HepG2 (cell line): ENCODE measurements at regions not wholly inside any gene's neighbourhood (a gene's known extent, or its start where the extent isn't known, plus 50 kb on each side); places are given as distances from the start of the nearest gene placed in this dataset.

Source experiments
- ATAC-seq: fragments of 200-7000 bp; cut with Tn5 transposase; 3 replicates; pipeline ENCODE4 v1.9.1; 2020; ENCODE audit warnings: mild to moderate bottlenecking, moderate library complexity
- BruUV-seq: library from RNA; stranded (reverse); fragments of 400-500 nt; replicated peaks from 2 replicates; lab custom pipeline; 2021; lab: Mats Ljungman, UMichigan
- CTCF ChIA-PET: fragments of 300-600 bp; formaldehyde crosslinking; extraction: SDS; loops from one replicate; lab custom pipeline; 2021; ENCODE audit warnings: low total read pairs, inconsistent platforms, low intra/inter-chr PET ratio; lab: Yijun Ruan, JAX
- POLR2A ChIA-PET: fragments of 350-600 bp; sonication (Branson Sonifier 250); formaldehyde crosslinking; loops from one replicate; lab custom pipeline; 2020; ENCODE audit warnings: antibody characterized with exemption, inconsistent platforms; lab: Yijun Ruan, JAX
- DNase-seq: peaks from one replicate; pipeline ENCODE4 v3.0.0-alpha.2; 2015; ENCODE audit warnings: low spot score
- FAIRE-seq: peaks from 3 replicates; lab custom pipeline; 2011; peaks lifted over from hg19 to GRCh38; lab: Jason Lieb, UNC
- H2AFZ ChIP-seq: one replicate; pipeline ENCODE4 v1.6.1; 2011; ENCODE audit warnings: low read length, inconsistent platforms
- H3K27ac ChIP-seq: fragments of 300-600 bp; 3 replicates; pipeline ENCODE4 v1.8.0; 2011; ENCODE audit warnings: mixed run types, mild to moderate bottlenecking, mixed read lengths, low read length, inconsistent platforms; ENCODE audit not compliant: insufficient read depth; ENCODE audit errors: extremely low read length
- H3K27me3 ChIP-seq, 2 experiments: fragments of 200-600 bp in 1 of 2; 2 replicates in 1 of 2; 3 replicates in 1 of 2; pipeline versions ENCODE4 v1.6.0 to v1.8.0; 2011; ENCODE audit warnings: low read length in 2 of 2, mild to moderate bottlenecking in 2 of 2, moderate library complexity in 2 of 2, inconsistent platforms in 1 of 2; ENCODE audit not compliant: insufficient read depth in 2 of 2, control insufficient read depth in 1 of 2
- H3K36me3 ChIP-seq, 2 experiments: fragments of 200-600 bp in 1 of 2; replicated peaks in 1 of 2; 2 replicates in 1 of 2; 3 replicates in 1 of 2; pipeline versions ENCODE4 v1.5.1 to v1.8.0; 2011; ENCODE audit warnings: low read length in 2 of 2, inconsistent platforms in 1 of 2; ENCODE audit not compliant: insufficient read depth in 2 of 2, control insufficient read depth in 1 of 2
- H3K4me1 ChIP-seq: 2 replicates; pipeline ENCODE4 v1.5.1; 2012; ENCODE audit warnings: low read length, inconsistent platforms; ENCODE audit not compliant: insufficient read depth
- H3K4me2 ChIP-seq: 2 replicates; pipeline ENCODE4 v1.6.0; 2011; ENCODE audit warnings: low read depth, low read length, inconsistent platforms
- H3K4me3 ChIP-seq, 3 experiments: fragments of 200-600 bp in 1 of 3; sonication (generic), shearing (Covaris generic) in 1 of 3; replicated peaks in 1 of 3; 2 replicates each; pipeline ENCODE4 v1.5.1; 2011 to 2016; ENCODE audit warnings: low read length in 3 of 3, inconsistent platforms in 2 of 3, low read depth in 2 of 3, mild to moderate bottlenecking in 2 of 3, control low read depth in 1 of 3, mixed read lengths in 1 of 3; ENCODE audit not compliant: insufficient read depth in 1 of 3
- H3K79me2 ChIP-seq: one replicate; pipeline ENCODE4 v1.6.1; 2011; ENCODE audit warnings: low read length, inconsistent platforms; ENCODE audit not compliant: insufficient read depth
- H3K9ac ChIP-seq: 2 replicates; pipeline ENCODE4 v1.6.0; 2011; ENCODE audit warnings: mild to moderate bottlenecking, low read depth, low read length, inconsistent platforms; ENCODE audit not compliant: insufficient read depth
- H3K9me3 ChIP-seq: 2 replicates; pipeline ENCODE4 v1.5.1; 2012; ENCODE audit warnings: mild to moderate bottlenecking, low read length
- H4K20me1 ChIP-seq: 2 replicates; pipeline ENCODE4 v1.6.0; 2011; ENCODE audit warnings: inconsistent platforms, mild to moderate bottlenecking, low read length, moderate library complexity; ENCODE audit not compliant: insufficient read depth
- NAIF1 ChIP-seq: sonication (generic); formaldehyde crosslinking; IDR thresholded peaks from 2 replicates; pipeline ENCODE4 v1.5.0; 2020; ENCODE audit warnings: mild to moderate bottlenecking, missing genetic modification reagents, borderline replicate concordance
- SNRNP70 ChIP-seq: fragments of 200-400 bp; formaldehyde crosslinking; IDR thresholded peaks from 2 replicates; pipeline ENCODE4 v1.6.1; 2017; ENCODE audit warnings: mild to moderate bottlenecking, low read depth, low read length, moderate library complexity
- SP1 ChIP-seq, 2 experiments: fragments of 450-650 bp in 1 of 2; sonication (generic) in 1 of 2; formaldehyde crosslinking in 1 of 2; IDR thresholded peaks; 2 replicates each; pipeline versions ENCODE4 v1.4.0 to v1.6.1; 2016 to 2020; ENCODE audit warnings: missing genetic modification reagents in 1 of 2
- ZBTB40 ChIP-seq, 2 experiments: fragments of 450-650 bp in 1 of 2; sonication (generic) in 1 of 2; formaldehyde crosslinking in 1 of 2; IDR thresholded peaks; 2 replicates each; pipeline versions ENCODE4 v1.6.1 to v1.8.0; 2016 to 2022; ENCODE audit warnings: antibody characterized with exemption in 1 of 2, mild to moderate bottlenecking in 1 of 2, missing genetic modification reagents in 1 of 2
- ZFP36L2 ChIP-seq: sonication (generic); formaldehyde crosslinking; IDR thresholded peaks from 2 replicates; pipeline ENCODE4 v1.4.0; 2020; ENCODE audit warnings: missing genetic modification reagents
- ZKSCAN8 ChIP-seq: IDR thresholded peaks from 2 replicates; pipeline ENCODE4 v1.6.1; 2016; ENCODE audit warnings: borderline replicate concordance, missing genetic modification reagents, missing compliant biosample characterization
- ZNF280D ChIP-seq: sonication (generic); formaldehyde crosslinking; IDR thresholded peaks from 2 replicates; pipeline ENCODE4 v1.5.1; 2020; ENCODE audit warnings: mild to moderate bottlenecking, missing genetic modification reagents
- ZNF281 ChIP-seq: sonication (generic); formaldehyde crosslinking; IDR thresholded peaks from 2 replicates; pipeline ENCODE4 v1.4.0; 2020; ENCODE audit warnings: missing genetic modification reagents, borderline replicate concordance
- ZNF564 ChIP-seq: sonication (generic); formaldehyde crosslinking; IDR thresholded peaks from 2 replicates; pipeline ENCODE4 v1.8.1; 2023; ENCODE audit warnings: mild to moderate bottlenecking, missing genetic modification reagents
- WGBS: methylation state at CpG from one replicate; pipeline ENCODE4 v1.1.6; 2017; ENCODE audit warnings: low lambda C conversion rate; 5-methylcytosine and 5-hydroxymethylcytosine counted together
- in situ Hi-C: cut with HindIII; loops from 2 replicates; pipeline ENCODE4 v1.10.0; 2017; ENCODE audit warnings: low pct_unique_long_range_greater_than_20kb; ENCODE audit not compliant: extremely low pct_ligation_motif_present
- intact Hi-C: fragments of 100-400 bp; cut with micrococcal nuclease; formaldehyde crosslinking; loops from one replicate; pipeline ENCODE4 v1.10.0; 2022; ENCODE audit not compliant: unreplicated experiment

GRCh38 chr21:25273959-25274358 lies 333.3 kb downstream of the MRPL39 start:
- intact Hi-C loops (no loop called here), in situ Hi-C loops (no loop called here)
- Histone ChIP-seq H3K36me3 (no peaks in the 10 kb centered on the region), H3K27ac (no peak overlapping the region), H3K9ac (no peak overlapping the region), H3K4me3 (no peak overlapping the region), H3K9me3 (peaks cover 89% of the 10 kb centered on the region), H3K27me3 (no peaks in the 10 kb centered on the region), H2AFZ (no peak overlapping the region), H4K20me1 (no peaks in the 10 kb centered on the region), H3K79me2 (no peaks in the 10 kb centered on the region), H3K4me2 (no peak overlapping the region), H3K4me1 (no peaks in the 10 kb centered on the region)
- no TSS peak for BruUV-seq
- ATAC-seq (no peak), FAIRE-seq (no peak), DNase-seq (no peak)
- 0% methylated on average over 1 of the region's 1 CpG for WGBS
- ChIA-PET POLR2A (no interaction called here), CTCF (no interaction called here)
- TF ChIP-seq ZNF281 (no peak), ZNF564 (CRISPR knock-in tag) (no peak), ZNF280D (CRISPR knock-in tag) (no peak), ZBTB40 (IDR thresholded peaks at IDR 0.05) (no peak), ZBTB40 (CRISPR knock-in tag; IDR thresholded peaks at IDR 0.05) (no peak), ZKSCAN8 (CRISPR knock-in tag) (no peak), NAIF1 (CRISPR knock-in tag) (no peak), SP1 (IDR thresholded peaks at IDR 0.05) (no peak), SP1 (CRISPR knock-in tag; IDR thresholded peaks at IDR 0.05) (no peak), SNRNP70 (no peak), ZFP36L2 (CRISPR knock-in tag) (no peak)
